GM13976 (cell line): ENCODE measurements at regions not wholly inside any gene's neighbourhood (a gene's known extent, or its start where the extent isn't known, plus 50 kb on each side); places are given as distances from the start of the nearest gene placed in this dataset.
A peak's percentile ranks its signal among the peaks of the same experiment; 100 is the strongest.

Source experiments
- DNase-seq: peaks from one replicate; pipeline ENCODE4 v3.0.0; 2012; ENCODE audit warnings: low spot score
- in situ Hi-C: fragments of 300-500 bp; cut with MboI; formaldehyde crosslinking; loops from one replicate; pipeline ENCODE4 v1.12.0; 2022; ENCODE audit warnings: low sequenced_read_pairs, mixed read lengths, inconsistent platforms; ENCODE audit not compliant: unreplicated experiment
- TF ChIP-seq, protein P1 (sequence below): IDR thresholded peaks from 2 replicates; pipeline ENCODE4 v1.5.1; 2012; ENCODE audit warnings: borderline replicate concordance, mild to moderate bottlenecking; ENCODE audit not compliant: insufficient read depth; ENCODE audit errors: extremely low read depth, missing control alignments, control extremely low read depth

DNA sequence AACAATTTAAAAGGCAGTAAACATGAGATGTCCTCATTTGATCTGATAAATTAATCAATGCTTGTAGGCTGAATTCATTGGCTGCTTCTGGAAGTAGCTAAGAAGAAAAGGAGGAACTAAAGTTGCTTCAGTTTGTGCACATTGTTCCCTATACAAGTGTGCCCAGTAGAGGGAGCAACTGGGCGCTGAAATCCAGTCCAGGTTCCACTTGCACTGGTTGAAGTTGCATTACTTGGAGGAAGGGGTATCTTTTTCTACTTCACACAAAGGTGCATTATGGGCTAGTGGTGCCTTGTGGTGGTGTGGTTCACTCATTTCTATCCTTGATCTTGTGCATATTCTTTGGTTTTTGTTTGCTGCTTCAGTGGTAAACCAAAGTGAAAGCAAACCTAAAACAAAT lies 67.9 kb upstream of the SOX3 start:
- DNase-seq, result peak; percentile 23
- TF ChIP-seq, protein P1, sequence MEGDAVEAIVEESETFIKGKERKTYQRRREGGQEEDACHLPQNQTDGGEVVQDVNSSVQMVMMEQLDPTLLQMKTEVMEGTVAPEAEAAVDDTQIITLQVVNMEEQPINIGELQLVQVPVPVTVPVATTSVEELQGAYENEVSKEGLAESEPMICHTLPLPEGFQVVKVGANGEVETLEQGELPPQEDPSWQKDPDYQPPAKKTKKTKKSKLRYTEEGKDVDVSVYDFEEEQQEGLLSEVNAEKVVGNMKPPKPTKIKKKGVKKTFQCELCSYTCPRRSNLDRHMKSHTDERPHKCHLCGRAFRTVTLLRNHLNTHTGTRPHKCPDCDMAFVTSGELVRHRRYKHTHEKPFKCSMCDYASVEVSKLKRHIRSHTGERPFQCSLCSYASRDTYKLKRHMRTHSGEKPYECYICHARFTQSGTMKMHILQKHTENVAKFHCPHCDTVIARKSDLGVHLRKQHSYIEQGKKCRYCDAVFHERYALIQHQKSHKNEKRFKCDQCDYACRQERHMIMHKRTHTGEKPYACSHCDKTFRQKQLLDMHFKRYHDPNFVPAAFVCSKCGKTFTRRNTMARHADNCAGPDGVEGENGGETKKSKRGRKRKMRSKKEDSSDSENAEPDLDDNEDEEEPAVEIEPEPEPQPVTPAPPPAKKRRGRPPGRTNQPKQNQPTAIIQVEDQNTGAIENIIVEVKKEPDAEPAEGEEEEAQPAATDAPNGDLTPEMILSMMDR, result peak; percentile 78
- in situ Hi-C loops, result no loop called here

DNA sequence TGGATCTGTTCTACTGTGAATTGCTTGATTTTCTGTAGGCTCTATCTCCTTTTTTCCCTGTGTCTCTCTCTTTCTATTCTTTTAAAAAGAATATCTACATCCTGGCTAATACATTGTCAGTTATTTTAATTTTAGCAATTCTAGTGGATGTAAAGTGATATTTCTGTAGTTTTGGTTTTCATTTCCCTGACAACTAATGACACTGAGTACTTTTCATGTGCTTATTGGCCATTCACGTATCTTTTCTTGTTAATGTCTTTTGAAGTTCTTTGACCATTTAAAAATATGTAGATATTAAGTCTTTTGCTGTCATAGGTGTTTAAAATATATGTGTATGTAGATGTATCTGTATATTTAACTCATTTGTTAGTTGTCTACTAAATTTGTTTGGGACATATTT lies 59.0 kb upstream of the SOX3 start:
- DNase-seq, result no peak
- in situ Hi-C loops, result no loop called here
- TF ChIP-seq, protein P1, result no peak
